A673 (cell line): ENCODE measurements at regions not wholly inside any gene's neighbourhood (a gene's known extent, or its start where the extent isn't known, plus 50 kb on each side); places are given as distances from the start of the nearest gene placed in this dataset.

ENCODE experiments used
- EZH2 ChIP-seq: fragments of 200-600 bp; sonication (generic); IDR thresholded peaks from 2 replicates; pipeline ENCODE4 v1.6.1; 2017; ENCODE audit warnings: borderline replicate concordance, low read depth, mild to moderate bottlenecking, mixed read lengths, antibody characterized with exemption, low read length; ENCODE audit not compliant: poor library complexity, severe bottlenecking
- TF ChIP-seq, protein P1 (sequence below): fragments of 300-800, 200-600 bp; sonication (generic); conservative IDR thresholded peaks from 2 replicates; pipeline ENCODE4 v1.5.1; 2017; ENCODE audit warnings: low read depth, mild to moderate bottlenecking, antibody characterized with exemption, low read length, moderate library complexity, mixed read lengths

DNA sequence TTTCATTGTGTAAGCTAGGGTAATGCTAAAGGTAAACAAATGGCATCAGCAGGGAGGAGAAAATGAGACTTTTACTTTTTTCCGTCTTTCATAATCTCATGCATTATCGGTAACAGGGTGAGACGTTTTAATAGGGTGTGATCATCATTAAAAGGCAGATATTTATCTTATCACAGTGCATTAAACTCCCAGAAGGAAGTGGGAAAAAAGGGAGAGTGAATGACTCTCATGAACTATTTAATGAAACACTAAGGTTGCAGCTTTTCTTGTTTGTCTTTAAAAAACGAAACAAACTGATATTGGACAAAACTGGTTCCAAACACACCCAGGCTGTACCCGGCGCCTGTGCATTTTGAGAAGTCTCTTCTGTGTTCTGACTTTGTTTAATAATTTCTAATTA is 1936.8 kb upstream of the PIK3C3 start:
- TF ChIP-seq, protein P1, sequence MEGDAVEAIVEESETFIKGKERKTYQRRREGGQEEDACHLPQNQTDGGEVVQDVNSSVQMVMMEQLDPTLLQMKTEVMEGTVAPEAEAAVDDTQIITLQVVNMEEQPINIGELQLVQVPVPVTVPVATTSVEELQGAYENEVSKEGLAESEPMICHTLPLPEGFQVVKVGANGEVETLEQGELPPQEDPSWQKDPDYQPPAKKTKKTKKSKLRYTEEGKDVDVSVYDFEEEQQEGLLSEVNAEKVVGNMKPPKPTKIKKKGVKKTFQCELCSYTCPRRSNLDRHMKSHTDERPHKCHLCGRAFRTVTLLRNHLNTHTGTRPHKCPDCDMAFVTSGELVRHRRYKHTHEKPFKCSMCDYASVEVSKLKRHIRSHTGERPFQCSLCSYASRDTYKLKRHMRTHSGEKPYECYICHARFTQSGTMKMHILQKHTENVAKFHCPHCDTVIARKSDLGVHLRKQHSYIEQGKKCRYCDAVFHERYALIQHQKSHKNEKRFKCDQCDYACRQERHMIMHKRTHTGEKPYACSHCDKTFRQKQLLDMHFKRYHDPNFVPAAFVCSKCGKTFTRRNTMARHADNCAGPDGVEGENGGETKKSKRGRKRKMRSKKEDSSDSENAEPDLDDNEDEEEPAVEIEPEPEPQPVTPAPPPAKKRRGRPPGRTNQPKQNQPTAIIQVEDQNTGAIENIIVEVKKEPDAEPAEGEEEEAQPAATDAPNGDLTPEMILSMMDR: no peak
- no peak for TF ChIP-seq EZH2
